Hindlimb muscle (tissue), 1 donor: ENCODE measurements at regions not wholly inside any gene's neighbourhood (a gene's known extent, or its start where the extent isn't known, plus 50 kb on each side); places are given as distances from the start of the nearest gene placed in this dataset.
"Not testable (repeated sequence)": the region's sequence is repeated elsewhere in the genome, so short reads cannot be mapped to it uniquely, and the experiment has no call there.

ENCODE experiments used
- DNase-seq: peaks from one replicate; pipeline ENCODE4 v3.0.0-alpha.2; 2013

DNA sequence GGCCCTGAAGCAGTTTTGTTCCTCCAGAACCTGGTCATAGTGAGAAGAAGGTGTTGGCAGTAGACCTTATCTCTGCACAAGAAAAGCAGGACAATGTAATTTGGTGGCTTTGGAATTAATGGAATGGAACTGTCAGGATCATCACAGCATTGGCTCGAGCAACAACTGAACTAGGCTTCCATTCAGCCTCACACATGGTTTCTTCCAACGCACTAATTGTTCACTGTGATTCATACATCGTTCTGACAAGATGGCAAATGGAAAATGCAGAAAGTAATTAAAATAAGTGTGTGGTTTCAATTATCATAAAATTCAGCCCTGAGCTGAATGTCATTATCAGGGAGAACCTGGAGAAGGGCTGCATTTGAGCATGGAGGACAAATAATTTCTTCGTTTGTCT is 80.6 kb downstream of the MFSD1 start:
- DNase-seq: no peak

GRCh38 chr3:158896729-158897128 is 94.9 kb downstream of the MFSD1 start:
- DNase-seq: no peak

GRCh38 chr3:158906749-158907148 is 104.9 kb downstream of the MFSD1 start:
- DNase-seq: no peak

DNA sequence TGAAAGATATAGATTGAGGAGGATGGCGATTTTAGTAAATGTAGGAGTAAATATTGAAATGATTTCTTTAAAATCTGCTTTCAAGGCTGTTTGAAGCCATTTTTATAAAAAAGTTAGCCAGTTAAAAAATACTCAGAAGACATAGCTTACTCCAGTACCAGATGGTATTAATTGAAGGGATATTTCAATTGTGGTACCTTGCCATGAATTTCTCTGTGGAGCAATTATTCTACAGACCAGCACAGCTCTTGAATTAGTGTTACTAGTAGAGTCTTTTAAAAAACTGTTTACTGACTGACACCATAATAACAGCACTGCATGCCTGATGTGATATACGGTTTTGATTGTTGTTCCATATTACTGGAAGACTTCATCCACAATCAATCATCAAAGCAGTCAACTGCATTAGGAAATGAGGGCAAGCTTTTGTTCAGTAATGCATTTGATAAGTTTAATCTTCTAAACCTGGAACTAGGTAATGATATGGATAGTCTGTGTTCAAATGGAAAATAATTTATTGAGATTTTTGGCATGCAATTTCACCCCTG is 106.4 kb downstream of the MFSD1 start:
- no peak for DNase-seq

DNA sequence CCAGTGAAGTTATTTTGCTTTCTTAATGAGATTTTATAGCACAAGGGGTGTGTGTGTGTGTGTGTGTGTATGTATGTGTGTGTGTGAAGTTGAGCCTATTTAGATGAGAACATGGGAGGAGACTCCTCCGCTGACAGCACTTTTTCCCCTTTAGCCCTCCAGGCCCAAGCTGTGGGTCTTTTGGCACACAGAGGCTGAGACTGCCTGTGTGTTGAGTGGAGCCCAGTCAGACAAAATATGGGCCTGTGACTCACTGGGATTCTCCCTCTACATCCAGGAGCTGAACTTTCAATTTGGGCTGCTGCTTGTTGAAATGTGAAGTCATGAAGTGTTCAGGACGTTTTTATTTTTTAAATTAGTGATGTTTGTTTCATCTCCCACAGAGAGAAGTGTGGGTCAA is 108.0 kb downstream of the MFSD1 start:
- peak; percentile 11 for DNase-seq

DNA sequence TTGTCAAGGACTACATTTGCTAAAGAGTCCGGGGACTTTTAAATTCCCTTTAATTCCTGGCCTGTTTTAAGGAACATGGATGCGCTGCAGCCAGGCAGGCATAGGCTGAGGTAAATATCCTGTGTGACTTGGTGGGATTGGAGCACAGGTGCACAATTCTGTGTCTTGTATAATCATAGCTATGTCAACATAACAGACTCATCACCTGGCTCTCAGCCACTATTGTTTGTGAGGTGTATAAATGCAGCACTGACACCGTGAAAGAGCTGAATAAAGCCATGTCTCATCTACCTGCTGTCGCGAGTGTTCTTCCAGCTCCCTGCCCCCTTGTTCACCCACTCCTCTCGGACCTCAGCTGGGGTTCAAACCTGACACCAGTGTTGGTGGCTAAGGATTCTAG is 109.7 kb downstream of the MFSD1 start:
- no peak for DNase-seq

DNA sequence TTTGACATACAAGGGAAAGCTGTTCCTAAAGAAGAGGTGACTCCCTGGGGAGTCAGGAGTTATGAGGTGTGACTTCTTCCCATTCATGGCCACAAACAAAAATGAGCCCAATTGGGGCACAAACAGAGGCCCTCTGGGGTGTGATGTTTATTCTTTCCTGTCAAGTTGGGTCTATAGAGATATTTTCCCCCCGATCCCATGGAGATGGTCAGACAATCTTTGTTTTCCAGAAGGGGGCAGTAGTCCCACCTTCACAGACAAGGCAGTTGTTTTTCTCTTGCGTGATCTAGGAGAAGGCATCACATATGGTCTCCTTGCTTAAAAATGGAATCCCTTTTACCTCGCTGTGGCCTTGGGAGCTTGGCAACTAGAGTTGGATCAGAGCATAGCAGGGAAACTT is 110.3 kb downstream of the MFSD1 start:
- no peak for DNase-seq

DNA sequence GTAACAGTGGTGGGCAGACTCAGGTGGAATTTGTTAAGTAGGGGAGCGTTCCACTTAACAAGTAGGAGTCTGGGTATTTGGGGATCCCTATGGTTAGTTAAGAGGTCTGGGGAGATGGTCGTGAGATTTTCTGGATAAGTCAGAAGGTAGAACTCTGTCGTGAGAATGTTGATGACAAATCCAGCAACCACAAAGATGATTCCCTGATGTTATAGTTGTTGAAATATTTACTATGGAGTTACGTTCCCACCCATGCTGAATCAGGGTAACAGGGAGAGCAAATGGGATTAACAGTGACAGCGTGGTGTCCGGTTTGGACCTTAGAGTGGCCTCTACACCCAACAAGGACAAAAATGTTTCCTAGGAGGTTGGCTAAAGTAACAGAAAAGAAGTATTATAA is 110.8 kb downstream of the MFSD1 start:
- DNase-seq: no peak

GRCh38 chr3:158916111-158916510 is 114.3 kb downstream of the MFSD1 start:
- DNase-seq: no peak

- DNase-seq: no peak
Observed at GRCh38 chr3:158918008-158918407, 116.2 kb downstream of the MFSD1 start.

- no peak for DNase-seq
Observed at GRCh38 chr3:158918451-158918850, 116.6 kb downstream of the MFSD1 start.

GRCh38 chr3:158920371-158920770 is 118.5 kb downstream of the MFSD1 start:
- DNase-seq: no peak

DNA sequence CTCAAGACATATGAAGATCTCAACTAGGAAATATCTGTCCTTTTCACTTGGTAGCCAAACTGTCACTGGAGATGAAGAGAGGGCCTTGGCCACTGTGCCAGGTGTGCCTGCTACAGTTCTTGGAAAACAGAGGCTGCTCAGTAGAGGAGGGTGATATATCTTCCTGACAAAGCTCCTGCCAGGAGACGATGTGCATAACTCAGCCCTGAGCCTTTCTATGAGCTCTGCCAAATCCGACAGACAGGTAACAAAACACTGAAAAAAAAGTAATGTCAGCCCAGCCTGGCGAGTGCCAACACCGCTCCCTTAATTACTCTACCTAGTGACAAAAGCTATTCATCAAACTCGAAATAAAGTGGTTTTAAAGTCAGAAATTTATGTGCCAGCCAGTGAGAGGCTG is 123.2 kb downstream of the MFSD1 start:
- DNase-seq: no peak

DNA sequence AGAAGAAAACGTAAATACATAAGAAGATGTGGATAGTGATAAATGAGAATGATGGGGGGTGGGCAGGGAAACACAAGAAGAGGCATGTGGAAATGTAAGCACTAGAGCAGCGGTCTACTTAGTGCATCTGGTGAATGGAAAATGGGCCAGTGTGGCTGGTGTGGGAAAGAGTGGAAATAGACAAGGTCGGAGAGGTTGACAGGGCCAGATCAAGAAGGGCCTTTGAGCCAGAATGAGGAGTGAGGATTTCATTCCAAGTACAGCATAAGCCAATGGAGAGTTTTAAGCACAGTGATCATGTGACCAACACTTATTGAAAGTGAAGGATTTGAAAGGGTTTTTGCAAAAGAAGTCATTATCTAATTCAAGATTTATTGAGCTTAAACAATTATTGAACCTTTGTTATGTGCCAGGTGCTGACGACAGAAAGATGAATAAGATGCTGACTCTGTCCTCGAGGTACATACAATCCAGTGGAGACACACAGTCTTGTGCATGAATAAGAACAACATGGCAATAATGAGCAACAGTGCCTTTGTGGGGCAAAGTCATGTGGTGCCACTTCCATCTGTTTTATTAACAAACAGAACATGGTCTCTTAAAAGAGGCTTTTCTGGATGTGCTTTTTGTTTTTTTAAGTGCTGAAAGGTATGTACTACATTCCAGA is 124.1 kb downstream of the MFSD1 start:
- no peak for DNase-seq

- no peak for DNase-seq
Observed at GRCh38 chr3:158935846-158936245, 134.0 kb downstream of the MFSD1 start.

- DNase-seq: no peak
Observed at GRCh38 chr3:158936530-158937113, 134.8 kb downstream of the MFSD1 start.

- DNase-seq: no peak
Observed at GRCh38 chr3:158950178-158950901, 148.5 kb downstream of the MFSD1 start.

DNA sequence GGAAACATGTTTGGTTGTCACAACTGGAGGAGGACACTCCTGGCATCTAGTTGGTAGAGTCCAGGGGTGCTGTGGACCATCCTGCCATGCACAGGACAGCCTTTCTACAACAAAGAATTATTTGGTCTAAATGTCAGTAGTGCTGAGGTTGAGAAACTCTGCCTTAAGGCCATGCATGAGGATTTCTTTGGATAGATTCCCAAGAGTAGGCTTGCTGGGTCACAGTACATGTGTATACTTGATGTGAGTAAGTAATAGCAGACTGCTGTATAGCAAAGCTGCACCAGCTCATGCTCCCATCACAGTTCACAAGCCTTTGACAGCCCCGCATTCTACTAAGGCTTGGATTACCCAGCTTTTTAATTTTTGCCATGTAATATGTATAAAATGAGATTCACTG is 151.3 kb downstream of the MFSD1 start:
- no peak for DNase-seq

DNA sequence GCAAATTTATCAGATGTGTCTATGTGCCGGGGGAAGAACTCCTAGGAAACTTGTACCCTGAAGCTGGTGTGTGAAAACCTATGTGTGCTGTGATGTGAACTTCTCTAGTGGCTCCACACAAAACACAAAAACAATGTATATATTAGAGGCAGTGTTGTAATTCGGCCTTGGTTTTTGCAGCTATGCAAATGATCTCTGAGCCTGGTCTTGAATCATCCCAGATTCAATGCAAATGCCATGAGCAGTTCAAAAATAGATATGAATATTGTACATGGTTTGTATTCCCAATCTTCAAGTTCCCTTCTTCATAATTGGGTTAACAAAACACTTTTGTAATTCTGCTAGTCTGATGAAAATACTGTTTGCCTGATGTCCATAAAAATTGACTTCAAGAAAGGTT is 152.6 kb downstream of the MFSD1 start:
- no peak for DNase-seq

DNA sequence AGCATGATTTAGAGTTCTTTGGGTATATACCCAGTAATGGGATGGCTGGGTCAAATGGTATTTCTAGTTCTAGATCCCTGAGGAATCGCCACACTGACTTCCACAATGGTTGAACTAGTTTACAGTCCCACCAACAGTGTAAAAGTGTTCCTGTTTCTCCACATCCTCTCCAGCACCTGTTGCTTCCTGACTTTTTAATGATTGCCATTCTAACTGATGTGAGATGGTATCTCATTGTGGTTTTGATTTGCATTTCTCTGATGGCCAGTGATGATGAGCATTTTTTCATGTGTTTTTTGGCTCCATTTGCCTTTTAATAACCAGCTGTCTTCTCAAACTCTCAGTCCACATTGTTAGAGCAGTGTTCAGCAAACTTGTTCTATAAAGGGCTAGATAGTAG is 155.9 kb downstream of the MFSD1 start:
- DNase-seq: not testable (repeated sequence)

GRCh38 chr3:158958873-158959272 is 157.0 kb downstream of the MFSD1 start:
- DNase-seq: no peak

DNA sequence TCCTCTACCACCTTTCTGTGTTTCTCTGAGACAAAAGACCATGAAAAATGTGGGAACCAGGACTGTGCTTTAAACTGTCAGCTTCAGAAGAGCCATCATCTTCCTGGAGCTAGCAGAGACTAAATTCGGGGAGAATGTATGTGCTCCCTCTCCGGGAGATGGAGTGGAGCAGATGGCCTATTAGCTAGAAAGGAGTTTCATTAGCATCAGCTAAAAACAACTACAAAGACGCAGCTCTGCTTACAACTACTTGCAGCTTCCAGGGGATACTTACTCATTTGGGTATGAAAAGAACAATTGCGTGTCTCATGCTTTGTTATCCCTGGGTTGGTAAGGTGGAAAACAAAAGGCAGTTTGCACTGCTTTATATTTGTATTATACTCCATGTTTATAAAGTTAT is 159.6 kb downstream of the MFSD1 start:
- DNase-seq: no peak

DNA sequence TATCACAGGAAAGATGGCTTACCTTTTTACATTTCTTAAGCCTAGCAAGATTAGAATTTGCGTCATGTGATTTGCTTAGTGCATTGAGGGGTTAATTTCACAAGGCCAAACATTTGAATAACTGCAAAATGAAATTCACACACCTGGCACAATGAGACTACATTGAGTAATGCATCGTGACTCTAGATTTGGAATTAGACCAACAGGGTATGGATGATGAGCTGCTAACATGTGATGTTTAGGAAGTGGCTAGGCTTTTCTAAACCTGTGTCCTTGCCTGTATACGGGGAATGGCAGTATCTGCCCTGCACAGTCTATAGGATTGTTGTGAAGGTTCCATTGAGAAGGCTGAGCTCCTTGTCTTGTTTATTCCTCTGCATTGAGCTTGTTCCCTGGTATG is 160.1 kb downstream of the MFSD1 start:
- no peak for DNase-seq

DNA sequence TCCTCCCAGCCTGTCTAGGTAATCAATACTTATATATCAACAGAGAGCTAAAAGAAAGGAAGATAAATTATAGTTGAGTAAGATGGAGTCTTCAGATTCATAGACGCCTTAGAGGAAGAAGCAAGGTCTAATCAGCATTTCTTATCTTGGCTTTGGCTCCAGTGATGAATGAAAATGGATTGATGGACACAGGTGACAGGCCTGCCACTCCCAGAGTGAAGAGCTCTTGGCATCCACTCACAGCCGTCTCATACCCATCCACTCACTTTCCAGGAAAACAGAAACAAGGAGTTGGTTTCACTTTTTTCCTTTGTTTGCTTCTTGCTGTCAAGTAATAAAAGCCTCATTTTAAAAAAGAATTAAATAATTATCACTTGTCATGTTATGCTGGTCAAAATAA is 168.2 kb downstream of the MFSD1 start:
- no peak for DNase-seq
